H1 (cell line): ENCODE measurements at regions not wholly inside any gene's neighbourhood (a gene's known extent, or its start where the extent isn't known, plus 50 kb on each side); places are given as distances from the start of the nearest gene placed in this dataset.

Experiments used
- ATF2 ChIP-seq: IDR thresholded peaks from 2 replicates; pipeline ENCODE4 v1.6.1; 2012; ENCODE audit warnings: low read length, inconsistent platforms
- CTCF ChIP-seq, 3 experiments: IDR thresholded peaks; 1 replicate in 2 of 3; 2 replicates in 1 of 3; pipeline versions ENCODE4 v1.5.1 to v1.6.1; 2011; ENCODE audit warnings: low read length in 3 of 3, mild to moderate bottlenecking in 3 of 3, inconsistent platforms in 2 of 3, low read depth in 1 of 3, moderate library complexity in 1 of 3; ENCODE audit not compliant: insufficient read depth in 1 of 3; ENCODE audit errors: control extremely low read depth in 1 of 3
- EGR1 ChIP-seq: IDR thresholded peaks from 2 replicates; pipeline ENCODE4 v1.6.1; 2011; ENCODE audit warnings: low read depth, low read length, borderline replicate concordance
- EZH2 ChIP-seq: fragments of 200-600 bp; sonication (generic); IDR thresholded peaks from 2 replicates; pipeline ENCODE4 v1.7.1; 2012; ENCODE audit warnings: low read depth, mild to moderate bottlenecking, moderate library complexity, low read length, inconsistent platforms; ENCODE audit not compliant: severe bottlenecking
- MAFK ChIP-seq: IDR thresholded peaks from 2 replicates; pipeline ENCODE4 v1.6.1; 2012; ENCODE audit warnings: low read depth, mild to moderate bottlenecking, improper control_type of control experiment, low read length
- POLR2A ChIP-seq, 2 experiments: IDR thresholded peaks; 1 replicate in 1 of 2; 2 replicates in 1 of 2; pipeline ENCODE4 v1.6.1; 2011; ENCODE audit warnings: low read depth in 2 of 2, low read length in 2 of 2, mild to moderate bottlenecking in 2 of 2; ENCODE audit errors: control extremely low read depth in 1 of 2
- POLR2AphosphoS5 ChIP-seq: IDR thresholded peaks from 2 replicates; pipeline ENCODE4 v1.6.1; 2011; ENCODE audit warnings: low read depth, low read length
- RAD21 ChIP-seq, 2 experiments: IDR thresholded peaks in 1 of 2; conservative IDR thresholded peaks in 1 of 2; 2 replicates each; pipeline ENCODE4 v1.6.1; 2011; ENCODE audit warnings: low read depth in 2 of 2, low read length in 2 of 2, improper control_type of control experiment in 1 of 2, inconsistent platforms in 1 of 2, mild to moderate bottlenecking in 1 of 2, moderate library complexity in 1 of 2
- RFX5 ChIP-seq: IDR thresholded peaks from 2 replicates; pipeline ENCODE4 v1.6.1; 2011; ENCODE audit warnings: low read depth, low read length, improper control_type of control experiment, borderline replicate concordance
- SRF ChIP-seq: IDR thresholded peaks from 2 replicates; pipeline ENCODE4 v1.6.1; 2011; ENCODE audit warnings: mild to moderate bottlenecking, low read depth, low read length, moderate library complexity
- TCF12 ChIP-seq: IDR thresholded peaks from 2 replicates; pipeline ENCODE4 v1.6.1; 2011; ENCODE audit warnings: low read depth, mild to moderate bottlenecking, low read length
- TEAD4 ChIP-seq: IDR thresholded peaks from 2 replicates; pipeline ENCODE4 v1.6.1; 2012; ENCODE audit warnings: low read depth, low read length, inconsistent platforms, mixed read lengths
- USF2 ChIP-seq: IDR thresholded peaks from 2 replicates; pipeline ENCODE4 v1.6.1; 2011; ENCODE audit warnings: low read length, improper control_type of control experiment
- ZNF274 ChIP-seq: IDR thresholded peaks from 2 replicates; pipeline ENCODE4 v1.7.0; 2012; ENCODE audit warnings: low read length, borderline replicate concordance; ENCODE audit errors: extremely low read depth

GRCh38 chr4:108405586-108405985, 214.8 kb upstream of the RPL34 start:
- TF ChIP-seq RFX5 (no peak), CTCF (IDR thresholded peaks at IDR 0.05; ENCODE audit: control extremely low read depth in 1 of 3, insufficient read depth in 1 of 3, low read depth in 1 of 3, low read length in 3 of 3) (no peak), EZH2 (no peak), ATF2 (no peak), EGR1 (no peak), POLR2A (IDR thresholded peaks at IDR 0.05; ENCODE audit: control extremely low read depth in 1 of 2, low read depth in 2 of 2, low read length in 2 of 2) (no peak), SRF (no peak), USF2 (no peak), POLR2AphosphoS5 (no peak), RAD21 (IDR thresholded peaks at IDR 0.05 in 1 of 2, conservative IDR thresholded peaks at IDR 0.05 in 1 of 2; ENCODE audit: low read depth in 2 of 2, low read length in 2 of 2) (no peak), TCF12 (no peak), MAFK (no peak), TEAD4 (no peak), ZNF274 (no peak)
